Activated CD8-positive, alpha-beta memory T cell treated with anti-CD3 and anti-CD28 coated beads, Interleukin-2, amount 10 ng/mL, durations not matched to agents 7 days and 5 days (primary cell): ENCODE measurements at regions not wholly inside any gene's neighbourhood (a gene's known extent, or its start where the extent isn't known, plus 50 kb on each side); places are given as distances from the start of the nearest gene placed in this dataset.

Experiments used
- ATAC-seq: fragments of 150-1000 bp; cut with Tn5 transposase; one replicate; pipeline ENCODE4 v1.10.0; 2021; ENCODE audit warnings: moderate library complexity
- CTCF ChIA-PET: fragments of 350-600 bp; sonication (Branson Sonifier 250); formaldehyde crosslinking; loops from one replicate; lab custom pipeline; 2021; ENCODE audit warnings: antibody characterized with exemption; lab: Charles Lee
- DNase-seq: peaks from one replicate; pipeline ENCODE4 v3.0.0-alpha.2; 2020
- H3K27ac Mint-ChIP-seq: one replicate; pipeline ENCODE4 v1.8.0; 2021; ENCODE audit warnings: mild to moderate bottlenecking, mixed read lengths
- H3K27me3 Mint-ChIP-seq: one replicate; pipeline ENCODE4 v1.8.0; 2021; ENCODE audit warnings: mixed read lengths
- H3K36me3 Mint-ChIP-seq: one replicate; pipeline ENCODE4 v1.8.0; 2021; ENCODE audit warnings: mild to moderate bottlenecking, mixed read lengths
- H3K4me1 Mint-ChIP-seq: one replicate; pipeline ENCODE4 v1.8.0; 2021; ENCODE audit warnings: mixed read lengths
- H3K4me3 Mint-ChIP-seq: one replicate; pipeline ENCODE4 v1.8.0; 2021; ENCODE audit warnings: mild to moderate bottlenecking, moderate library complexity, mixed read lengths
- H3K9me3 Mint-ChIP-seq: one replicate; pipeline ENCODE4 v1.8.0; 2022; ENCODE audit warnings: low read depth, mixed read lengths

DNA sequence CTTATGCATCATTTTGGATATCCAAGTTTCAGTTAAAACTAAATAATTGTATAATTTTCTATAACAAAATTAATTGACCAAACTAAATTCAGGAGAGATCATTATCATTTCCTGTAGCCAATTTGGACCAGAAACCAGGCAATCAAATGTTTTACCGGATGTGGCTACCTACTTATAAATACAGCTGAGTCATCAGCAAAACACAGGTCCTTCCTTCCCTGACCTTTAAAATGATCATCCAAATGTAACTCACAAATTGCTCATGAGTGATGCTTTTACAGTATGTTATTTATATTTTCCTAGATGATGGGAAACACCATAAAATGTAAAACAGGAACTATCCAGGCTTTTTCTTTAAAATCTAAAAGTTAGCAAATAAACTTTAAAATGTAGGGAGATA, 133.7 kb downstream of the CBLN2 start:
- Mint-ChIP-seq H3K4me3 (no peak overlapping the region), H3K27ac (no peak overlapping the region), H3K4me1 (no peaks in the 10 kb centered on the region), H3K27me3 (no peaks in the 10 kb centered on the region), H3K9me3 (no peaks in the 10 kb centered on the region), H3K36me3 (no peaks in the 10 kb centered on the region)
- CTCF ChIA-PET, result no interaction called here
- ATAC-seq (no peak), DNase-seq (no peak)

DNA sequence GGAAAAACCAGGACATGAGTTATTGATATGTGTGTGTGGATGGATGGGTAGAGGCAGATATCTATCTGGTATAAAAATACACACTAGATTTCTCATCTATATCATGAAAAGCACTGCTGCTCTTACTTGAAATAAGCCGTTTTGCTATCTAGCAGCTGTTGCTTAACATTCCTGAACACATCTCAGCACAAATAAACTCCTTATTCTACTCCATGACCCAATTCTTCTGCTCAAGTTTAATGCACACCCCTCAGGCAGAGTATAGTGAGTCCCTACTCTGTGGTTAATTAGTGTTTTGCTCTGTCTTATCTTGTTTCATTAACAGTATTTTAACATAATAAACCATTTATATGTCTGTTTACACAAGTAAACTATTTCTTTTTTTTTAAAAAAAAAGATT, 134.2 kb downstream of the CBLN2 start:
- no peaks in the 10 kb centered on the region for H3K36me3 Mint-ChIP-seq

DNA sequence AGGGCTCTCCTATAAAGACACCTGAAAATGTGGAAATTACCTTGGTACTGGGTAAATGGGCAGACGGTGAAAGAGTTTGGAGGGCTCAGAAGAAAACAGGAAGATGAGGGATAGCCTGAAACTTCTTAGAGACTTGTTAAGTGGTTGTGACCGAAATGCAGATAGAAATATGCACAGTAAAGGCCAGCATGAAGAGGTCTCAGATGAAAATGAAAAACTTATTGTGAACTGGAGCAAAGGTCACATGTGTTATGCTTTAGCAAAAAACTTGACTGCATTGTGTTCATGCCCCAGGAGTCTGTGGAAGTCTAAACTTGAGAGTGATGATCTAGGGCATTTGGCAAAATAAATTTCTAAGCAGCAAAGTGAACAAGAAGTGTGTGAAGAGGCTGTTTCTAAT, 137.1 kb downstream of the CBLN2 start:
- H3K9me3 Mint-ChIP-seq, result peaks cover 2% of the 10 kb centered on the region
- no peaks in the 10 kb centered on the region for H3K27me3 Mint-ChIP-seq
- no peaks in the 10 kb centered on the region for H3K36me3 Mint-ChIP-seq
- CTCF ChIA-PET, result no interaction called here
- H3K4me1 Mint-ChIP-seq, result no peaks in the 10 kb centered on the region
- H3K4me3 Mint-ChIP-seq, result no peak overlapping the region
- DNase-seq (no peak), ATAC-seq (no peak)
- H3K27ac Mint-ChIP-seq, result no peak overlapping the region

More for the DNA sequence above, 134.2 kb downstream of the CBLN2 start:
- ATAC-seq, result no peak
- H3K9me3 Mint-ChIP-seq, result no peaks in the 10 kb centered on the region
- no peaks in the 10 kb centered on the region for H3K27me3 Mint-ChIP-seq
- CTCF ChIA-PET, result no interaction called here
- no peak for DNase-seq
- no peak overlapping the region for H3K27ac Mint-ChIP-seq
- no peaks in the 10 kb centered on the region for H3K4me1 Mint-ChIP-seq
- H3K4me3 Mint-ChIP-seq, result no peak overlapping the region

DNA sequence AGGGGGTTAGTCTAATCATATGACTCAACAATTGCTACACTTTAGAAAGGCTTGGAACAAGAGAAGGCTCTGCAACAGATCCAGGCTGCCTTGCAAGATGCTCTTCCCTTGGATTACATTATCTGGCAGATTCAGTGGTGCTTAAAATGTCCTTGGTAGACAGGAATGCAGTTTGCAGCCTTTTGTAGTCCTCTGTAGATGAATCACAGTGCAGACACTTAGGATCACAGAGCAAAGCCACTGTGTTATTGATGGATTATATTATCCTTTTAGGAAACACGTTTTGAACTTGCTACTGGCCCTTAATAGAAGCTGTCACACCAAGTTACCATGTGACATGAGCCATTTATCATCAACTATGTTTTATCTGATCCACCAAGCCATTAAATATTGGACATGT, 152.2 kb downstream of the CBLN2 start:
- Mint-ChIP-seq H3K27ac (no peak overlapping the region), H3K9me3 (peaks cover 14% of the 10 kb centered on the region), H3K4me1 (no peaks in the 10 kb centered on the region), H3K36me3 (no peaks in the 10 kb centered on the region), H3K27me3 (no peaks in the 10 kb centered on the region), H3K4me3 (no peak overlapping the region)
- DNase-seq, result no peak
- CTCF ChIA-PET, result no interaction called here
- ATAC-seq, result no peak

DNA sequence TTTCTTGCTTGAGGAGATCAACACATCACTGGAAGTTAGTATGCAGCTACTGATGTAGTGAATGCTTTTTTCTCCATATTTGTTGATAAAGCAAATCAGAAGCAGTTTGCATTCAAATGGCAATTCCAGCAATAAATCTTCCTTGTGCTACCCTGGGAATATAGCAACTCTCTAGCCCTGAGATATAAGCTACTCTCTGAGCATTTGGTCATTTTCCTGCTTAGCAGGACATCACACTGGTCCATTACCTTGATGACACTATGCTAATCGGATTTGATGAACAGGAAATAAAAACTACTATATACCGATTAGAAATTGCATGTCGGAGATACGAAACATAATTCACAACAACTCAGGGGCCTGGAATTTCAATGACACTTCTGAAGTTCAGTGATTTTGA, 152.7 kb downstream of the CBLN2 start:
- no peak for DNase-seq
- Mint-ChIP-seq H3K36me3 (no peaks in the 10 kb centered on the region), H3K27ac (no peak overlapping the region), H3K4me3 (no peak overlapping the region), H3K27me3 (no peaks in the 10 kb centered on the region), H3K9me3 (peaks cover 14% of the 10 kb centered on the region), H3K4me1 (no peaks in the 10 kb centered on the region)
- CTCF ChIA-PET, result no interaction called here
- no peak for ATAC-seq

DNA sequence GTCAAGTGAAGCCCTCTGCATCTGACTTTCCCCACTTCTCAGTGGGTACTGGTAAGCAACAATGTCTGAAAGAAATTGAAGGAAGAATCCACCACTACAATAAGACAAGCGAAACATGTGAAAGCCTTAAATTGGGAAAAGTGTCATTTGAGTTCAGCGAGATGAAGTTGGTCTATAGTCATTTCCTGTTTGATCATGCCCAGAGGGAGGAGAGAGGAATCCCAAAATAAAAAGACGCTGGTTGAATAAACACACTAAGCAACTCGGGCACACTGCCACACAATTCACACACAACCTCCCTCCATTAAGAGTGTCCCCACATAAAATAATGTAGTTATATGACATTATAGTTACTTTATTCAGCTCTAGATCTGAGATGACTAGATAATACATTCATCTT, 166.1 kb downstream of the CBLN2 start:
- Mint-ChIP-seq H3K4me3 (no peak overlapping the region), H3K9me3 (peaks cover 4% of the 10 kb centered on the region), H3K27me3 (no peaks in the 10 kb centered on the region), H3K36me3 (no peaks in the 10 kb centered on the region), H3K4me1 (no peaks in the 10 kb centered on the region), H3K27ac (no peak overlapping the region)
- ATAC-seq (no peak), DNase-seq (no peak)
- CTCF ChIA-PET, result no interaction called here

DNA sequence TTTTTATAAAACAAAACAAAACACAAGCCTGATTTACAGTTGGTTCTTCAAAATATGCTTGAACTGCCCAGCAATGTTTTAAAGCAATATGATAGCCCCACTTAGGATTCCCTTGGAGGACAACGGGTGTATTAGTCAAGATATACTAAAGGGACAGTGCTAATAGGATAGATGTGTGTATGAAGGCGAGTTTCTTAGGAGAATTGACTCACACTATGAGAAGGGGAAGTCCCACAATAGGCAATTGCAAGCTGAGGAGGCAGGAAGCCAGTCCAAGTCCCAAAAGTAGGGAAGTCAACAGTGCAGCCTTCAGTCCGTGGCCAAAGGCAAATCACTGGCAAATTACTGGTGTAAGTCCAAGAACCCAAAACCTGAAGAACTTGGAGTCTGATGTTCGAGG, 167.9 kb downstream of the CBLN2 start:
- Mint-ChIP-seq H3K36me3 (no peaks in the 10 kb centered on the region), H3K4me1 (no peaks in the 10 kb centered on the region), H3K27ac (no peak overlapping the region), H3K4me3 (no peak overlapping the region), H3K27me3 (no peaks in the 10 kb centered on the region), H3K9me3 (peaks cover 4% of the 10 kb centered on the region)
- CTCF ChIA-PET, result no interaction called here
- DNase-seq (no peak), ATAC-seq (no peak)

DNA sequence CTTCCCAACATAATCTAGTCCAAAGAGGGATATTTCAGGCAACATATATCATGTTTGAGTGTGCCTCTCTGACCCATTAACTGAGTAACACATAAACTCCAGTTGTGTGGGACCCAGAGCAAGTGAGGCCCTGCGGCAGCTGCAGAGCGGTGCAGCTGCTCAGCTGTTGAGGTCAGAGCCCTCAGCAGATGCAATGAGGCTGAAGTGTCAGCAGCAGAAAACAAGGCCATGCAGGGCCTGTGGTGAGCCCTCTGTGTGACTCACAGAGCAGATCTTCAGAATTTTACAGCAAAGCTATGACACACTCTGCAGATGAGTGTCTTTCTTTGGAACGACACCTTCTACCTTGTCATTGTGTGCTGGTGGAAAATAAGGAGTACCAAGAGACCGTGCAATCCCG, 168.5 kb downstream of the CBLN2 start:
- no peak for ATAC-seq
- Mint-ChIP-seq H3K4me1 (no peaks in the 10 kb centered on the region), H3K9me3 (peaks cover 4% of the 10 kb centered on the region), H3K27ac (no peak overlapping the region), H3K36me3 (no peaks in the 10 kb centered on the region), H3K4me3 (no peak overlapping the region), H3K27me3 (no peaks in the 10 kb centered on the region)
- CTCF ChIA-PET, result no interaction called here
- no peak for DNase-seq

DNA sequence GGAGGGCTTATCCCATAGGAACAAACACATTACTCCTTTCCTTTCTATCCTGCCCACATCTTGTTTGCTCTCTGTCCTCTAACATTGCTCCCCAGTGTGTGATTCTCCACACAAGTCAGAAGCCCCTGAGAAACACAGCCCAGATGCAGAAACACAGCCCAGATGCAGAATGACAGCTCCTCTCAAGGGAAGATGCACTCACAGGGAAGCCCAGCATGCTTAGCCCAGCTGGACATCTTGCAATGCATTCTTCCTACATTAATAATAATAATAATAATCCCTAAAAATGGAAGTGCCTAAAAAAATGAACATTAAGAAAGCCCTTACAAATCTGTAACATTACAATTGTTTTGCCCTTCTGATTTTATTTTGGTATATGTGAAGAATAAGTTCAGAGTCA, 172.1 kb downstream of the CBLN2 start:
- H3K27me3 Mint-ChIP-seq, result no peaks in the 10 kb centered on the region
- CTCF ChIA-PET, result no interaction called here
- H3K36me3 Mint-ChIP-seq, result no peaks in the 10 kb centered on the region
- ATAC-seq, result no peak
- no peak overlapping the region for H3K4me3 Mint-ChIP-seq
- DNase-seq, result no peak
- peaks cover 9% of the 10 kb centered on the region for H3K9me3 Mint-ChIP-seq
- no peaks in the 10 kb centered on the region for H3K4me1 Mint-ChIP-seq
- H3K27ac Mint-ChIP-seq, result no peak overlapping the region

DNA sequence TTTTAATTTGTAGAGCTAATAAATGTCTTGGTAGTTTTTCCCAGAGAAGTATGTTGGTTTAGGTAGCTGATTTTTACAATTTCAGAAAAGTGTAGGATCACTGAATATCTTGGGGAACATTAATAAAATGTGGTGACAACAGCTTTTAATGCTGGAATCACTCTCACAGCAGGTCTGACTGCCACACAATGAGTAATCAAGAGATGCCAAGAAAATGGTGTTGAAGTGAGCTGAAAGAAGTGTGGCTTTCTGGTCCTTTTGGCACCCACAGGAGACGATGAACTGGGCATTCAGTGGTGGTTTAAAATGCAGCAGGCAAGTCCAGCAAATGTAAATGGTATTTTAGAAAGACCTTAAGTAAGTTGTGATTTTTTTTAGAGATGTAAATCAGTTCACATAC, 175.8 kb downstream of the CBLN2 start:
- ATAC-seq, result no peak
- Mint-ChIP-seq H3K4me1 (no peaks in the 10 kb centered on the region), H3K9me3 (peaks cover 8% of the 10 kb centered on the region), H3K36me3 (no peaks in the 10 kb centered on the region), H3K27me3 (no peaks in the 10 kb centered on the region), H3K4me3 (no peak overlapping the region), H3K27ac (no peak overlapping the region)
- DNase-seq, result no peak
- CTCF ChIA-PET, result no interaction called here

DNA sequence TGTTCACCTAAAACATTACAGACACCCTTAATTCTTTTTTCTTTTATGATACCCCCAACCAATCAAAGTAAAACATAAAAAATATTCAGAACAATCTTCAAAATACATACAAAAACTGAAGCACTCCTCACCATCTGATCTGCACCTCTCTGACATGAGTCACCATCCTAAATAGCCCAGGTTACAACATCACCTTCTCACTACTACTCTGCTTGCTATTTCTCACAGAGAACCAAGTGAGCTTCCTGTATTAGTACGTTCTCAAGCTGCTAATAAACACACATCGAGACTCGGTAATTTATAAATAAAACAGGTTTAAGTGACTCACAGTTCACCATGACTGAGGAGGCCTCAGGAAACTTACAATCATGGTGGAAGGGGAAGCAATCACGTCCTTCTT, 183.5 kb downstream of the CBLN2 start:
- H3K36me3 Mint-ChIP-seq, result no peaks in the 10 kb centered on the region
- CTCF ChIA-PET, result no interaction called here
- no peak for ATAC-seq
- no peak overlapping the region for H3K4me3 Mint-ChIP-seq
- H3K27ac Mint-ChIP-seq, result no peak overlapping the region
- no peak for DNase-seq
- no peaks in the 10 kb centered on the region for H3K27me3 Mint-ChIP-seq
- peaks cover 12% of the 10 kb centered on the region for H3K9me3 Mint-ChIP-seq
- no peaks in the 10 kb centered on the region for H3K4me1 Mint-ChIP-seq

DNA sequence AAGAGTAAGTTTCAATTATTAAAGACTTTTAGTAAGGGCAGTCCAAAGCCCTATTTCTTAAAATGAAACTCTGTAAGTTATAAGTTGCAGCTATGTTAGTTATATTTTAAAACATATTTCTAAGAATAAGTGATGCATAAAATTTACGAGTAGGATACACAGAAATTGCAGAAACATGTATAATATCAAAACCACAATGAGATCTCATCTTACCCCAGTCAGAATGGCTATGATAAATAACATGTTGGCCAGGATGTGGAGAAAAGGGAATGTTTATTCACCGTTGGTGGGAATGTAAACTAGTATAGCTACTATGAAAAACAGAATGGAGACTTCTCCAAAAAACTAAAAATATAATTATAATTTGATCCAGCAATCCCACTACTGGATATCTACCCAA, 201.2 kb downstream of the CBLN2 start:
- Mint-ChIP-seq H3K9me3 (peaks cover 13% of the 10 kb centered on the region), H3K36me3 (no peaks in the 10 kb centered on the region)

DNA sequence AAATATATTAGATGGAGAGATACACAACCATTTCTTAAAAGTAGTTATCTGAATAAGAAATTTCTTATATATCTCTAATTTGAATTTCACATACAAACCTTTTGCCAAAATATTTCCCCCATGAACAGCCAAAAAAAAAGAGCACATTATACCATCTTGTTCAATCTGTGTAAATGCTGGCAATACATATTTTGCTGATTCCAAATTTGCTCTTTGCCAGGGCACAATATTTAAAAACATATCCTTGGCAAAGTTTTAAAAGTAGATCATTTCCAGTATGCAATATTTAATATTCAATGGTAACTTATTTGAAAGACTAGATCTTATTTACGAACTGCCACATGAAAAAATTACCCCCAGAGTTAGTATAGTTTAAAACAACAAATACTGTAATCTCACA, 204.2 kb downstream of the CBLN2 start:
- CTCF ChIA-PET, result no interaction called here
- Mint-ChIP-seq H3K36me3 (no peaks in the 10 kb centered on the region), H3K4me1 (no peaks in the 10 kb centered on the region), H3K27ac (no peak overlapping the region), H3K27me3 (no peaks in the 10 kb centered on the region), H3K4me3 (no peak overlapping the region), H3K9me3 (peaks cover 8% of the 10 kb centered on the region)
- DNase-seq (no peak), ATAC-seq (no peak)

More for the DNA sequence above, 201.2 kb downstream of the CBLN2 start:
- H3K4me1 Mint-ChIP-seq, result no peaks in the 10 kb centered on the region
- DNase-seq (no peak), ATAC-seq (no peak)
- CTCF ChIA-PET, result no interaction called here
- no peak overlapping the region for H3K27ac Mint-ChIP-seq
- no peak overlapping the region for H3K4me3 Mint-ChIP-seq
- H3K27me3 Mint-ChIP-seq, result no peaks in the 10 kb centered on the region

DNA sequence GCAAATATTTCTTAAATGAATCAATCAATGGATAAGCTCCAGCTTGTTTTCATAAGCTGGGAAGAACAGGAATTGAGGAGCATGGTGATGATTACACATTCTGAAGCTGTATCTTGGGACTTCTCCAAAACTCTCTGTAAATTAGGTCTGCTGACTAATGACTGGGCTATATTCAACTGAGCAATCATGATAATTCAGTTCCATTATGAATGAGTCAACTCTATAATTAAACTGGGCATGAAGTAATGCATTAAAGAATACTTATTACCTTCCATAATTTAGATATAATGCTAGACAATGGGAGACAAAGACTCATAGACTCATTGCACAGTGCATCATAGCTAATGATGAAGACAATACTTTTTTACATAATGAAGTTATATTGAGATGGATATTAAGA, 207.4 kb downstream of the CBLN2 start:
- ATAC-seq (no peak), DNase-seq (no peak)
- Mint-ChIP-seq H3K27ac (no peak overlapping the region), H3K36me3 (no peaks in the 10 kb centered on the region), H3K9me3 (peaks cover 4% of the 10 kb centered on the region), H3K27me3 (no peaks in the 10 kb centered on the region), H3K4me1 (no peaks in the 10 kb centered on the region), H3K4me3 (no peak overlapping the region)
- CTCF ChIA-PET, result interaction anchor here (1.1 kb wide), 1 partner anchor 18 kb away, joined by 3 read pairs; no protein-coding TSS in a partner anchor

DNA sequence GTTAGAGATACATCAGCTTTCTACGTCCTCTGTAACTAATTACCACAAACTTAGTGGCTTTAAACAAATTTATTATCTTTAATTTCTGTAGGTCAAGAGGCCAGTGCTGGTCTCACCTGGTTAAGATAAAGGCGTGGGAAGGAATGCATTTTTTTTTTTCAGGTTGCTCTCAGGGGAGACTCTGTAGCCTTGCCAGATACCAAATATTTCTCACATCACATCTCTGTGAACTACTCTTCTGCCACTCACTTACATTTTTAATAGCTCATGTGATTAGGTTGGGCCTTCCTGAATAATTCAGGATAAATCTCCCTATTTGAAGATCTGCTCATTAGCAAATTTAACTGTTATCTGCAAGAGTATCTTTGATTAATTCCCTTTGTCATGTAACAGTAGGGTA, 214.6 kb downstream of the CBLN2 start:
- no peaks in the 10 kb centered on the region for H3K36me3 Mint-ChIP-seq
- H3K27ac Mint-ChIP-seq, result no peak overlapping the region
- ATAC-seq (no peak), DNase-seq (no peak)
- H3K9me3 Mint-ChIP-seq, result peaks cover 6% of the 10 kb centered on the region
- no peaks in the 10 kb centered on the region for H3K4me1 Mint-ChIP-seq
- H3K4me3 Mint-ChIP-seq, result no peak overlapping the region
- CTCF ChIA-PET, result no interaction called here
- no peaks in the 10 kb centered on the region for H3K27me3 Mint-ChIP-seq
